ENCODE measurements at regions not wholly inside any gene's neighbourhood (a gene's known extent, or its start where the extent isn't known, plus 50 kb on each side); places are given as distances from the start of the nearest gene placed in this dataset.

- no peak for DNase-seq (ENCODE audit: extremely low read depth in 1 of 4, low spot score in 3 of 4)
- no peaks in the 10 kb centered on the region for H3K4me1 ChIP-seq (replicated peaks in 1 of 2; ENCODE audit: control insufficient read depth in 2 of 2, insufficient read depth in 2 of 2, low read length in 2 of 2)
- no peak for ATAC-seq
- intact Hi-C loops (cut with micrococcal nuclease) (no loop called here), in situ Hi-C loops (cut with MboI) (no loop called here)
- CTCF ChIA-PET (ENCODE audit: low intra/inter-chr PET ratio), result no interaction called here
- 0% methylated on average over 8 of the region's 8 CpGs for WGBS (ENCODE audit: insufficient coverage, low coverage, missing lambda C conversion rate)
- H3K36me3 ChIP-seq (ENCODE audit: control insufficient read depth, insufficient read depth, low read length), result no peaks in the 10 kb centered on the region
- no peak overlapping the region for H3K4me3 ChIP-seq
- no peak overlapping the region for H3K4me2 ChIP-seq (ENCODE audit: insufficient read depth, low read length)
- TF ChIP-seq MED1 (CRISPR knock-in tag; IDR thresholded peaks at IDR 0.05; ENCODE audit: borderline replicate concordance) (no peak), ILF3 (IDR thresholded peaks at IDR 0.05; ENCODE audit: borderline replicate concordance) (no peak), MCM3 (IDR thresholded peaks at IDR 0.05) (no peak), HES1 (IDR thresholded peaks at IDR 0.05; ENCODE audit: low read depth) (no peak), SMARCC2 (IDR thresholded peaks at IDR 0.05; ENCODE audit: low read depth) (no peak)
- BruUV-seq (replicated peaks), result no TSS peak
- FAIRE-seq, result no peak
- H2AFZ ChIP-seq (ENCODE audit: low read depth, low read length), result no peak overlapping the region
- no peak overlapping the region for H3K27ac ChIP-seq (ENCODE audit: extremely low read depth, low read depth, low read length)
- H3K9me3 ChIP-seq (replicated peaks; ENCODE audit: control insufficient read depth, insufficient read depth, low read depth, low read length), result no peaks in the 10 kb centered on the region; the same call in 1 of the 2 replicates
- no peaks in the 10 kb centered on the region for H4K20me1 ChIP-seq (replicated peaks; ENCODE audit: control insufficient read depth, insufficient read depth, low read length)
- H3K79me2 ChIP-seq (ENCODE audit: control insufficient read depth, insufficient read depth, low read length), result no peaks in the 10 kb centered on the region
- H3K27me3 ChIP-seq (ENCODE audit: control insufficient read depth in 2 of 2, insufficient read depth in 2 of 2, low read length in 2 of 2), result no peaks in the 10 kb centered on the region
- H3K9me1 ChIP-seq (ENCODE audit: control insufficient read depth, insufficient read depth, low read length), result no peaks in the 10 kb centered on the region
- H3K9ac ChIP-seq (ENCODE audit: insufficient read depth in 1 of 2, low read depth in 2 of 2, low read length in 2 of 2), result no peak overlapping the region
- POLR2A ChIA-PET, result interaction anchor here (0.6 kb wide), 1 partner anchor 329 kb away, joined by 3 read pairs; no protein-coding TSS in a partner anchor
These were observed 268.0 kb upstream of the LRATD1 start for GRCh38 chr2:14364471-14364870.

- no peaks in the 10 kb centered on the region for H3K36me3 ChIP-seq (ENCODE audit: control insufficient read depth, insufficient read depth, low read length)
- intact Hi-C loops (cut with micrococcal nuclease) (no loop called here), in situ Hi-C loops (cut with MboI) (no loop called here)
- WGBS (ENCODE audit: insufficient coverage, low coverage, missing lambda C conversion rate), result 0% methylated on average over 4 of the region's 4 CpGs
- CTCF ChIA-PET (ENCODE audit: low intra/inter-chr PET ratio), result no interaction called here
- no peak overlapping the region for H2AFZ ChIP-seq (ENCODE audit: low read depth, low read length)
- H3K79me2 ChIP-seq (ENCODE audit: control insufficient read depth, insufficient read depth, low read length), result no peaks in the 10 kb centered on the region
- POLR2A ChIA-PET, result no interaction called here
- H4K20me1 ChIP-seq (replicated peaks; ENCODE audit: control insufficient read depth, insufficient read depth, low read length), result no peaks in the 10 kb centered on the region
- no peak overlapping the region for H3K27ac ChIP-seq (ENCODE audit: extremely low read depth, low read depth, low read length)
- FAIRE-seq (no peak), DNase-seq (ENCODE audit: extremely low read depth in 1 of 4, low spot score in 3 of 4) (no peak), ATAC-seq (no peak)
- H3K4me2 ChIP-seq (ENCODE audit: insufficient read depth, low read length), result no peak overlapping the region
- no peak for TF ChIP-seq EP300 (IDR thresholded peaks at IDR 0.05; ENCODE audit: low read length)
- no peak overlapping the region for H3K9ac ChIP-seq (ENCODE audit: insufficient read depth in 1 of 2, low read depth in 2 of 2, low read length in 2 of 2)
- no peak overlapping the region for H3K4me3 ChIP-seq
- no peaks in the 10 kb centered on the region for H3K27me3 ChIP-seq (ENCODE audit: control insufficient read depth in 2 of 2, insufficient read depth in 2 of 2, low read length in 2 of 2)
- H3K9me1 ChIP-seq (ENCODE audit: control insufficient read depth, insufficient read depth, low read length), result no peaks in the 10 kb centered on the region
- BruUV-seq (replicated peaks), result no TSS peak
- H3K9me3 ChIP-seq (replicated peaks; ENCODE audit: control insufficient read depth, insufficient read depth, low read depth, low read length), result no peaks in the 10 kb centered on the region; the same call in 1 of the 2 replicates
- no peaks in the 10 kb centered on the region for H3K4me1 ChIP-seq (replicated peaks in 1 of 2; ENCODE audit: control insufficient read depth in 2 of 2, insufficient read depth in 2 of 2, low read length in 2 of 2)
These were observed 247.5 kb upstream of the LRATD1 start for GRCh38 chr2:14385043-14385442.
